Heart left ventricle (tissue), 16 donors: ENCODE measurements at regions not wholly inside any gene's neighbourhood (a gene's known extent, or its start where the extent isn't known, plus 50 kb on each side); places are given as distances from the start of the nearest gene placed in this dataset.

Experiments used
- ATAC-seq, 4 donors: fragments of 200-7000 bp; cut with Tn5 transposase; one replicate each; pipeline ENCODE4 v1.9.1; 2020 to 2022; ENCODE audit warnings: moderate library complexity in 4 of 4, mild to moderate bottlenecking in 3 of 4, moderate number of reproducible peaks in 1 of 4
- DNase-seq, 5 donors: peaks; one replicate each; pipeline ENCODE4 v3.0.0-alpha.2; 2020
- H3K27ac ChIP-seq, 12 donors: fragments of 200-600 bp; sonication (generic) in 4 of 12; one replicate each; pipeline versions ENCODE4 v1.5.0 to v1.8.0; 2016 to 2022; ENCODE audit warnings: mild to moderate bottlenecking in 2 of 12
- H3K27me3 ChIP-seq, 9 donors: fragments of 200-600 bp; sonication (generic) in 2 of 9; one replicate each; pipeline versions ENCODE4 v1.5.1 to v1.8.0; 2016 to 2022; ENCODE audit warnings: mild to moderate bottlenecking in 3 of 9
- H3K36me3 ChIP-seq, 9 donors: fragments of 200-600 bp; sonication (generic) in 2 of 9; one replicate each; pipeline versions ENCODE4 v1.5.0 to v1.8.0; 2018 to 2022; ENCODE audit warnings: mild to moderate bottlenecking in 2 of 9
- H3K4me1 ChIP-seq, 12 donors: fragments of 200-600 bp; sonication (generic) in 4 of 12; one replicate each; pipeline versions ENCODE4 v1.5.0 to v1.8.0; 2016 to 2022; ENCODE audit warnings: mild to moderate bottlenecking in 3 of 12
- H3K4me3 ChIP-seq, 12 donors: fragments of 200-600 bp; sonication (generic) in 4 of 12; one replicate each; pipeline versions ENCODE4 v1.5.0 to v1.8.0; 2017 to 2022; ENCODE audit warnings: mild to moderate bottlenecking in 9 of 12, moderate library complexity in 4 of 12
- H3K9me3 ChIP-seq, 12 donors: fragments of 200-600 bp; sonication (generic) in 4 of 12; one replicate each; pipeline versions ENCODE4 v1.5.0 to v1.8.0; 2016 to 2022; ENCODE audit warnings: mild to moderate bottlenecking in 1 of 12
- POLR2A ChIP-seq, 2 donors: fragments of 450-650 bp; IDR thresholded peaks; one replicate each; pipeline ENCODE4 v1.6.1; 2017; ENCODE audit warnings: antibody characterized with exemption in 2 of 2, mild to moderate bottlenecking in 2 of 2, moderate library complexity in 2 of 2
- WGBS, 4 donors: extraction: QIAGEN DNeasy Blood & Tissue Kit in 2 of 4; methylation state at CpG; one replicate each; pipeline versions ENCODE4 v1.1.5 to v1.1.7; 2013 to 2018; 5-methylcytosine and 5-hydroxymethylcytosine counted together
- intact Hi-C, 10 donors: fragments of 100-400 bp; cut with DNase I; formaldehyde crosslinking; loops; one replicate each; pipeline versions ENCODE4 v1.11.1 to v1.14.2; 2022
- TF ChIP-seq, protein P1 (sequence below), 12 donors: fragments of 200-600 bp; sonication (generic) in 4 of 12; IDR thresholded peaks; one replicate each; pipeline versions ENCODE4 v1.5.0 to v1.8.0; 2018 to 2022; ENCODE audit warnings: antibody characterized with exemption in 12 of 12, mild to moderate bottlenecking in 5 of 12
- donor health status: ischemic (EF 13 %, LVEDD 7.1; RV severe dilation, severe dysfunction).
- donor health status: healthy with polysubstance abuse.
- donor health status: DM: no; HTN: yes; CAD: no.
- donor health status: DM: no; HTN: no; CAD: no.
- donor health status: ischemic (EF 25% LVEDD 6.9; RV normal size, moderate dysfunction).
- donor health status: ischemic (EF 25% LVEDD 5.7; RV mildly dilated, moderate dysfunction).
- donor health status: healthy.
- donor health status: DM: yes; HTN: yes; CAD: no.
- donor health status: ischemic (EF 35%, LVEDD 5.7; RV mildly dilated, moderate dysfunction).
- donor health status: nonischemic (EF 11% LVEDD 7.7; RV severe dilation, severe dysfunction).
- donor health status: DM: yes; HTN: yes; CAD: no.
- donor health status: PGD.
- donor health status: ischemic (EF 29% LVEDD 5.4; RV normal size, mild dysfunction).
- donor health status: nonischemic (EF 23%, LVEDD 6.1; RV moderate dilation, normal function).

GRCh38 chr4:188266386-188266785, 127.1 kb downstream of the TRIML1 start:
- DNase-seq: no peak
- Histone ChIP-seq H3K9me3 (peaks cover 0 to 3% (median 0%) of the 10 kb centered on the region in 12 donors), H3K4me3 (no peak overlapping the region), H3K27me3 (no peaks in the 10 kb centered on the region), H3K36me3 (no peaks in the 10 kb centered on the region), H3K4me1 (no peaks in the 10 kb centered on the region), H3K27ac (no peak overlapping the region)
- 56 to 65% (median 60%) methylated on average over 6 of the region's 6 CpGs for WGBS, 4 donors
- no peak for ATAC-seq
- intact Hi-C loops: no loop called here
- TF ChIP-seq, protein P1, sequence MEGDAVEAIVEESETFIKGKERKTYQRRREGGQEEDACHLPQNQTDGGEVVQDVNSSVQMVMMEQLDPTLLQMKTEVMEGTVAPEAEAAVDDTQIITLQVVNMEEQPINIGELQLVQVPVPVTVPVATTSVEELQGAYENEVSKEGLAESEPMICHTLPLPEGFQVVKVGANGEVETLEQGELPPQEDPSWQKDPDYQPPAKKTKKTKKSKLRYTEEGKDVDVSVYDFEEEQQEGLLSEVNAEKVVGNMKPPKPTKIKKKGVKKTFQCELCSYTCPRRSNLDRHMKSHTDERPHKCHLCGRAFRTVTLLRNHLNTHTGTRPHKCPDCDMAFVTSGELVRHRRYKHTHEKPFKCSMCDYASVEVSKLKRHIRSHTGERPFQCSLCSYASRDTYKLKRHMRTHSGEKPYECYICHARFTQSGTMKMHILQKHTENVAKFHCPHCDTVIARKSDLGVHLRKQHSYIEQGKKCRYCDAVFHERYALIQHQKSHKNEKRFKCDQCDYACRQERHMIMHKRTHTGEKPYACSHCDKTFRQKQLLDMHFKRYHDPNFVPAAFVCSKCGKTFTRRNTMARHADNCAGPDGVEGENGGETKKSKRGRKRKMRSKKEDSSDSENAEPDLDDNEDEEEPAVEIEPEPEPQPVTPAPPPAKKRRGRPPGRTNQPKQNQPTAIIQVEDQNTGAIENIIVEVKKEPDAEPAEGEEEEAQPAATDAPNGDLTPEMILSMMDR (IDR thresholded peaks at IDR 0.05): no peak
- TF ChIP-seq POLR2A (IDR thresholded peaks at IDR 0.05): no peak

DNA sequence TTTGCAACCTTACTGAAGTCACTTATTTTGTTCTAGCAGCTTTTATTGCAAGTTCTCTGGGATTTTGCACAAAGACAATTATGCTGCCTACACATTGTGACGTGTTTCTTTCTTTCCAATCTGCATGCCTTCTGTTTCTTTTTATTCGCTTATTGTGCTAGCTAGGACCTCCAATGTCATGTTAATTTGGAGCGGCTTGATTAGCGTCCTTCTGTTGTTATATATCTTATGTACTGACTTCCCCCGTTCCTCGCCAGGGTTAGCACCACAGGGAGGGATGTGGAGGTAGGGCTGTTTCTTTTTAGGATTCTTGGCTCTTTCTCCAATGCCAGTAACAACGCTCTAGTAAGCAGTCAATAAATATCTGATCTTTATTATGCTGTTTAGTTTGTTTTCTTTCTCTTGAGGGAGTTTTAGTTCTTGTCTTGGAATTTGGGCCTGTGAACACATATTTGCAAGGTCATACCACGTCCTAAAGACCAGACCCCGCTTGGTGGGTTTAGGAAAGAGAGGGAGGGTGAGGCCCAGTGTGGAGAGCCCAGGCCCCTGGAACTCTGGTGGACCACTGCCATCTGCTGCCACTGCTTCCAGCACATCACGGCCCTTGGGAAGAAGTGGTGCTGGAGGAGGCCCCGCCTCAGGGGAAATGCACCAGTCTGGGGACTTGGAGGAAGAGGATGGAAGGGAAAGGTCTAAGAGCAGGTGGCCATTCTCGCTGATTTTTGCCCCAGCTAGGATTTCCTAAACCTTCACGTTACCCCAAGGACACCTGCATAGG, 129.1 kb downstream of the TRIML1 start:
- TF ChIP-seq, protein P1 (IDR thresholded peaks at IDR 0.05): no peak
- TF ChIP-seq POLR2A (IDR thresholded peaks at IDR 0.05): no peak
- Histone ChIP-seq H3K4me3 (no peak overlapping the region), H3K9me3 (peaks cover 0 to 3% (median 0%) of the 10 kb centered on the region in 12 donors), H3K36me3 (no peaks in the 10 kb centered on the region), H3K4me1 (no peaks in the 10 kb centered on the region), H3K27ac (no peak overlapping the region), H3K27me3 (no peaks in the 10 kb centered on the region)
- DNase-seq: no peak
- intact Hi-C loops: no loop called here
- ATAC-seq: no peak
- 85 to 91% (median 88%) methylated on average over 13 of the region's 13 CpGs for WGBS, 4 donors

DNA sequence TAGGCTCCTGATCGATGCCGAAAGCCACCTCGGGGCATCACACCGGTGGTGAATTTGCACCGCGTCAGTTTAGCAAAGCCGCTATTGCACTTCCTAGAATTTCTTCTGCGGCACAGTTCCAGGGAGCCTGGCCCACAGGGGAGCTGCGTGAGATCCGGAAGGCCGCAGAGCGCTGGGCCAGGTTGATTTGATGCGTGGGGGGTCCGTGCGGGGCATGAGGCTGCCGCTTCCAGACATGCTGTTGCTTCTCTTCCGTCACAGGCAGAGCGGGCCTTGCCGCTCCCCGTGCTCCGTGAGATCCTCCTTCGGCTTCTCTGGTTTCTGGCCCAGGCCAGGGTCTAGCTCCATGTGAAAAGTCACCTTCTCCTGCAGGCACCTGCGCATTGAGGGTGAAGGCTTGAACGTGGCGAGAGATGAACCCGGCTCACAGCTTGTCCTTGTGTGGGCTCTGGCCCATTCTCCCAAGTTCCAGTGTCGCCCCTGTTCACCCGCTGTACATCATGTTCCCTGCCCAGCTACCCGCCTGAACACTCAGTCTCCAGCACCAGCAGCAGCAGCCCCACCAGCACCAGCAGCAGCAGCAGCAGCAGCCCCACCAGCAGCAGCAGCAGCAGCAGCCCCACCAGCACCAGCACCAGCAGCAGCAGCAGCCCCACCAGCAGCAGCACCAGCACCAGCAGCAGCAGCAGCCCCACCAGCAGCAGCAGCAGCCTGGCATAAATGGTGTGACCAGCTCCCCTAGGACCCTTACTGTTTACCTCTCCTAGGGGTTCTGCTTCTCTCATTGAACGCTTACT, 131.2 kb downstream of the TRIML1 start:
- TF ChIP-seq POLR2A (IDR thresholded peaks at IDR 0.05): no peak
- TF ChIP-seq, protein P1 (IDR thresholded peaks at IDR 0.05): no peak
- Histone ChIP-seq H3K4me3 (no peak overlapping the region), H3K4me1 (no peaks in the 10 kb centered on the region), H3K9me3 (no peaks in the 10 kb centered on the region), H3K36me3 (no peaks in the 10 kb centered on the region), H3K27me3 (no peaks in the 10 kb centered on the region), H3K27ac (no peak overlapping the region)
- no peak for ATAC-seq
- no peak for DNase-seq
- intact Hi-C loops: no loop called here
- WGBS, 4 donors: 88 to 95% (median 93%) methylated on average over 24 to 30 of the region's 30 CpGs

GRCh38 chr4:188275686-188276085, 136.4 kb downstream of the TRIML1 start:
- Histone ChIP-seq H3K4me3 (no peak overlapping the region), H3K4me1 (no peaks in the 10 kb centered on the region), H3K27me3 (peaks cover 0 to 5% (median 0%) of the 10 kb centered on the region in 9 donors), H3K27ac (no peak overlapping the region), H3K9me3 (no peaks in the 10 kb centered on the region), H3K36me3 (no peaks in the 10 kb centered on the region)
- TF ChIP-seq, protein P1 (IDR thresholded peaks at IDR 0.05): no peak
- no peak for TF ChIP-seq POLR2A (IDR thresholded peaks at IDR 0.05)
- WGBS, 4 donors: 88 to 93% (median 89%) methylated on average over 3 of the region's 3 CpGs
- DNase-seq (no peak), ATAC-seq (no peak)
- intact Hi-C loops: no loop called here
